ENCODE measurements at regions not wholly inside any gene's neighbourhood (a gene's known extent, or its start where the extent isn't known, plus 50 kb on each side); places are given as distances from the start of the nearest gene placed in this dataset.

DNA sequence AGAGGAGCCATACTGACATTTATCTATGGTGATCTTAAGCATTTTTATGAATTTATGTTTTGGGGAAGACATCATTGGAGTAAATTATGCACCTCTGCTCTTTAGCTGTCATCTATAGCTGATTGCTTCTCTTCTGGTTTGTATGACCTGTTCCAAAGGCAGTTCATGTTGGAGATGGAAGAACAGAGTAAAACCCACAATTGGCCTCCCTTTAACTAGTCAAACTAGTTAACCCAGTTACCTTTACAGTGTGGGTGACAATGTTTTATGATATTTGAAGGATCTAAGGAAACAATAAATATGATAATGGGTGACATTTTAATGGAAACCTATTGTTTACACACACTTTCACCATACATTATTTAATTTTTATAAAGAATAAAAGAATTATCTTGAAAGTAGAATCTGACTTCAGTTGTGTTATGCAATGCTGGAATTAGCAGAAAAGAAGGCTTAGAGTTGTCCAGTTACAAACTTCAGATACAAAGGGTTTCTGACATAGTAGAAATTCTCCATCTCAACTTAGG, 263.5 kb downstream of the NFKBIZ start:
- no peak overlapping the region for H3K27ac ChIP-seq (replicated peaks)
- H3K27me3 ChIP-seq (ENCODE audit: insufficient read depth, poor library complexity, severe bottlenecking) = no peaks in the 10 kb centered on the region
- TF ChIP-seq GABPA (IDR thresholded peaks at IDR 0.05; ENCODE audit: low read depth) = no peak
- no peak for TF ChIP-seq SPI1 (IDR thresholded peaks at IDR 0.05; ENCODE audit: borderline replicate concordance, low read depth)
- TF ChIP-seq, protein P1, sequence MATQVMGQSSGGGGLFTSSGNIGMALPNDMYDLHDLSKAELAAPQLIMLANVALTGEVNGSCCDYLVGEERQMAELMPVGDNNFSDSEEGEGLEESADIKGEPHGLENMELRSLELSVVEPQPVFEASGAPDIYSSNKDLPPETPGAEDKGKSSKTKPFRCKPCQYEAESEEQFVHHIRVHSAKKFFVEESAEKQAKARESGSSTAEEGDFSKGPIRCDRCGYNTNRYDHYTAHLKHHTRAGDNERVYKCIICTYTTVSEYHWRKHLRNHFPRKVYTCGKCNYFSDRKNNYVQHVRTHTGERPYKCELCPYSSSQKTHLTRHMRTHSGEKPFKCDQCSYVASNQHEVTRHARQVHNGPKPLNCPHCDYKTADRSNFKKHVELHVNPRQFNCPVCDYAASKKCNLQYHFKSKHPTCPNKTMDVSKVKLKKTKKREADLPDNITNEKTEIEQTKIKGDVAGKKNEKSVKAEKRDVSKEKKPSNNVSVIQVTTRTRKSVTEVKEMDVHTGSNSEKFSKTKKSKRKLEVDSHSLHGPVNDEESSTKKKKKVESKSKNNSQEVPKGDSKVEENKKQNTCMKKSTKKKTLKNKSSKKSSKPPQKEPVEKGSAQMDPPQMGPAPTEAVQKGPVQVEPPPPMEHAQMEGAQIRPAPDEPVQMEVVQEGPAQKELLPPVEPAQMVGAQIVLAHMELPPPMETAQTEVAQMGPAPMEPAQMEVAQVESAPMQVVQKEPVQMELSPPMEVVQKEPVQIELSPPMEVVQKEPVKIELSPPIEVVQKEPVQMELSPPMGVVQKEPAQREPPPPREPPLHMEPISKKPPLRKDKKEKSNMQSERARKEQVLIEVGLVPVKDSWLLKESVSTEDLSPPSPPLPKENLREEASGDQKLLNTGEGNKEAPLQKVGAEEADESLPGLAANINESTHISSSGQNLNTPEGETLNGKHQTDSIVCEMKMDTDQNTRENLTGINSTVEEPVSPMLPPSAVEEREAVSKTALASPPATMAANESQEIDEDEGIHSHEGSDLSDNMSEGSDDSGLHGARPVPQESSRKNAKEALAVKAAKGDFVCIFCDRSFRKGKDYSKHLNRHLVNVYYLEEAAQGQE (IDR thresholded peaks at IDR 0.05; ENCODE audit: insufficient replicate concordance, low read depth) = no peak
- no peak for TF ChIP-seq CTCF (IDR thresholded peaks at IDR 0.05; ENCODE audit: insufficient read depth, low read length)
- no peak for TF ChIP-seq POLR2AphosphoS5 (IDR thresholded peaks at IDR 0.05; ENCODE audit: low read depth)
- no peak overlapping the region for H3K4me3 ChIP-seq (replicated peaks; ENCODE audit: insufficient read depth, low read length)
- no peak for DNase-seq (ENCODE audit: low read depth in 1 of 2, low spot score in 1 of 2)

DNA sequence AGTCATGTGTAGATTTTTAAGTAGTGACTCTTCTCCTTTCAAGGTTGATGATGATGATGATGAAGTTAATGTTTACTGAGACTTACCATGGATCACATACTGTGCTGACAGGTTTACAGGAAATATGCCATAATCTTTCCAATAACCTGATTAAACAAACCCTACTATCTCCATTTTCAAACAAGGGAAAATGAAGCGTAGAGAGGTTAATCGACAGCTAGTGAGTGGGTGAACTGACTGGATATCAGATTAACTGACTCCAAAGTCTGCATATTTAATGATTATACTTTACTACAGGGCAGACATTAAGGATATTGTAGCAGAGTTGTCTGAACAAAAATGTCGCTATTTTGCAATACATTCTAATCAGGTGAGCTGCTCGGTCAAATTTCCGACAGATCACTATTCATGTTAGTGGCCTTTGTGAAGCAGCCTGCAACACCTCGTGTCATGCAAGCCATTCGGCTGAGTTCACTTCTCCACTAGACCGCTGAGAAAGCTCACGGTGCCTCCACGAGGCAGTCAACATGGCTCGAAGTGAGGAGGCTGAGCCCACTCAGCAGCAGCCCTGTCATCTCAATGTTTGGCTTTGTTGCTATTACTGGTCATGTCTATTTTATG, 264.2 kb downstream of the NFKBIZ start:
- Histone ChIP-seq H3K27ac (replicated peaks) (no peak overlapping the region), H3K27me3 (ENCODE audit: insufficient read depth, poor library complexity, severe bottlenecking) (no peaks in the 10 kb centered on the region), H3K4me3 (replicated peaks; ENCODE audit: insufficient read depth, low read length) (no peak overlapping the region)
- TF ChIP-seq CTCF (IDR thresholded peaks at IDR 0.05; ENCODE audit: insufficient read depth, low read length) = no peak
- TF ChIP-seq, protein P1 (IDR thresholded peaks at IDR 0.05; ENCODE audit: insufficient replicate concordance, low read depth) = no peak
- no peak for TF ChIP-seq POLR2AphosphoS5 (IDR thresholded peaks at IDR 0.05; ENCODE audit: low read depth)
- no peak for TF ChIP-seq SPI1 (IDR thresholded peaks at IDR 0.05; ENCODE audit: borderline replicate concordance, low read depth)
- no peak for TF ChIP-seq GABPA (IDR thresholded peaks at IDR 0.05; ENCODE audit: low read depth)
- DNase-seq (ENCODE audit: low read depth in 1 of 2, low spot score in 1 of 2) = no peak

DNA sequence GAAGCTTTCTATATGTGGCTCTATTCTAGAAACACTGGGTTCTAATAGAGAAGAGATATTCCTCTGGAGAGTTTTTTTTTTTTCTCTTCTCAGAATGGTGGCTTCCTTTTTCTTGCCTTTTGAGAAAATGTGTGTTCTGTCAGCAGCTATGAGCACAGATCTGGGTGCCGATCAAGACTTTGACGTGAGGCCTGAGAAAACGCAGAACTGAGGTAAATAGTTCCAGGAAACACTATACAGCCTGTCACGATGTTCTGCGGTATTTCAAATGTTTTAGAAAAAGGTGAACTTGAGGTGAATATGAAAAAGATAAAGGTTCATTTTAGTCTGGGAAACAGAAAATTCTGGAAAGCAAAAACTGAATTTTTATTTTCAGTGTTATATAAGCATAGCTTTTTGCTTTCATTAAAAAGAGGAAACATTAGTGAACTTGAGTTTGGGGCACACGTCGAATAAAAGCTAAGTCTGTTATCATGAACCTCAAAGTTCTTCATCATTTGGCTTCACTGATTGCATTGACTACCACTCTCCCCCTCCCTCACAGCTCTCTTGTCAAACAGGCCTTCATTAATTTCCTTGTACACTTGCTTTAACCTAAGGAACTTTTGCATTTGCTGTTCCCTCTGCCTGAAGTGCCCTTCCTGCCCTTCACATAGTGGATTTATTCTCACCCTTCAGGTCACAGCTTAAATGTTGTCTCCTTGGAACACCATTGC, 265.1 kb downstream of the NFKBIZ start:
- Histone ChIP-seq H3K4me3 (replicated peaks; ENCODE audit: insufficient read depth, low read length) (no peak overlapping the region), H3K27ac (replicated peaks) (no peak overlapping the region), H3K27me3 (ENCODE audit: insufficient read depth, poor library complexity, severe bottlenecking) (no peaks in the 10 kb centered on the region)
- TF ChIP-seq, protein P1 (IDR thresholded peaks at IDR 0.05; ENCODE audit: insufficient replicate concordance, low read depth) = no peak
- DNase-seq (ENCODE audit: low read depth in 1 of 2, low spot score in 1 of 2) = no peak

Measured in HL-60 (cell line).